Omental fat pad (tissue), 3 donors: ENCODE measurements at regions not wholly inside any gene's neighbourhood (a gene's known extent, or its start where the extent isn't known, plus 50 kb on each side); places are given as distances from the start of the nearest gene placed in this dataset. TPM values are rescaled to one million over a fixed set of nuclear protein-coding genes. Genes with fewer than 3 reads are reported as not detected.

Experiments
- ATAC-seq: fragments of 150-250 bp; one replicate; pipeline ENCODE4 v1.9.1; 2016; ENCODE audit warnings: mild to moderate bottlenecking, moderate library complexity; ENCODE audit not compliant: low FRiP score
- DNase-seq: peaks from one replicate; pipeline ENCODE4 v3.0.0-alpha.2; 2019; ENCODE audit warnings: low spot score
- small RNA-seq: library from RNA; depleted of rRNA; stranded (forward); fragments of <200 nt; gene quantifications from one replicate; pipeline ENCODE3, GENCODE V24; 2016
- TF ChIP-seq, protein P1 (sequence below), 3 donors: fragments of 450-650 bp; IDR thresholded peaks; one replicate each; pipeline ENCODE4 v1.5.1; 2016 to 2017; ENCODE audit warnings: antibody characterized with exemption in 3 of 3, mild to moderate bottlenecking in 3 of 3, moderate library complexity in 2 of 3

DNA sequence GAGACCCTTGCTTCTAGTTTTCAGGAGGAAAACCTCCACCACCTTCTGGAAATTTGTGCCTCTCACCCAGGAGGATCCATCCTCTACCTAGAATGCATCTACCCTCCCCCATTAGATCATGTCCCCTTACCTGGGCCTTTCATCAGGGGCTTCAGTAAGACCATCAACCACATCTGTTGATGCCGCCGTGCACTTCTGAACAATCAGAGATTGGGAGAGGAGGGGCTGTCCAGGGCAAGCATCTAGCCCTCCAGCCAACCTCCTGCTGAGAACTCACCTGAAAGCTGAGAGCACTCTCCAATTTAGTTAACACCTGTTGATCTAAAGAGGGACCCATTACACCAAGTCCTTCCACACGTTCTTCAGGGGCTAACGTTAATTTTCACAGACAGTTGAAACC lies 57.6 kb upstream of the PIK3CG start:
- TF ChIP-seq, protein P1, sequence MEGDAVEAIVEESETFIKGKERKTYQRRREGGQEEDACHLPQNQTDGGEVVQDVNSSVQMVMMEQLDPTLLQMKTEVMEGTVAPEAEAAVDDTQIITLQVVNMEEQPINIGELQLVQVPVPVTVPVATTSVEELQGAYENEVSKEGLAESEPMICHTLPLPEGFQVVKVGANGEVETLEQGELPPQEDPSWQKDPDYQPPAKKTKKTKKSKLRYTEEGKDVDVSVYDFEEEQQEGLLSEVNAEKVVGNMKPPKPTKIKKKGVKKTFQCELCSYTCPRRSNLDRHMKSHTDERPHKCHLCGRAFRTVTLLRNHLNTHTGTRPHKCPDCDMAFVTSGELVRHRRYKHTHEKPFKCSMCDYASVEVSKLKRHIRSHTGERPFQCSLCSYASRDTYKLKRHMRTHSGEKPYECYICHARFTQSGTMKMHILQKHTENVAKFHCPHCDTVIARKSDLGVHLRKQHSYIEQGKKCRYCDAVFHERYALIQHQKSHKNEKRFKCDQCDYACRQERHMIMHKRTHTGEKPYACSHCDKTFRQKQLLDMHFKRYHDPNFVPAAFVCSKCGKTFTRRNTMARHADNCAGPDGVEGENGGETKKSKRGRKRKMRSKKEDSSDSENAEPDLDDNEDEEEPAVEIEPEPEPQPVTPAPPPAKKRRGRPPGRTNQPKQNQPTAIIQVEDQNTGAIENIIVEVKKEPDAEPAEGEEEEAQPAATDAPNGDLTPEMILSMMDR (IDR thresholded peaks at IDR 0.05): no peak
- DNase-seq: no peak

DNA sequence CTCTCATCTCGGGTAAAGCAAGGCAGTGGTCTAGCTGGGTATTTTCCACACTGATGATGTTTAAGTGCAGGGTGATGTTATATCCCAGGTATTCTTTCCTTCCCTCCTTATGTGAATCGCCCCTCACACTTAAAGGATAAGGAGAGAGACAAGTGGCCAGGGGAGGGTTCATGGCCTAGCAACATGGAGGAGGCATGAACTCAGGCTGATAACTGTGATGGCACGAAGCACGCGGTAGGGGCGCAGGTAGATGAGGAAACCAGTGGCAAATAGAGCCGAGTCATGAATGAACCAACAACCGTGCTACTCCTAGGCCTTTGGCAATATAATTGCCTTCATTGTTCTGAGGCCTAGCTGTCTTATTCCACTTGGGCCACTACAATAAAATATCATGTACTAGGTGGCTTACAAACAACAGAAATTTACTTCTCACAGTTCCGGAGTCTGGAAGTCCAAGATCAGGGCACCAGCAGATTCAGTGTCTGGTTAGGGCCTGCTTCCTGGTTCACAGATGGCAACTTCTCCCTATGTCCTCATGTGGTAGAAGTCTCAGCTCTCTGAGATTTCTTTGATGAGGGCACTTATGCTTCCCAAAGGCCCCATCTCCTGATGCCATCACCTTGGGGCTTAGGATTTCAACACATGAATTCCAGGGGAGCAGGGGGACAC lies 56.0 kb upstream of the PIK3CG start:
- no peak for ATAC-seq
- no peak for DNase-seq
- TF ChIP-seq, protein P1 (IDR thresholded peaks at IDR 0.05): no peak

More for the DNA sequence above, 57.6 kb upstream of the PIK3CG start:
- no peak for ATAC-seq

DNA sequence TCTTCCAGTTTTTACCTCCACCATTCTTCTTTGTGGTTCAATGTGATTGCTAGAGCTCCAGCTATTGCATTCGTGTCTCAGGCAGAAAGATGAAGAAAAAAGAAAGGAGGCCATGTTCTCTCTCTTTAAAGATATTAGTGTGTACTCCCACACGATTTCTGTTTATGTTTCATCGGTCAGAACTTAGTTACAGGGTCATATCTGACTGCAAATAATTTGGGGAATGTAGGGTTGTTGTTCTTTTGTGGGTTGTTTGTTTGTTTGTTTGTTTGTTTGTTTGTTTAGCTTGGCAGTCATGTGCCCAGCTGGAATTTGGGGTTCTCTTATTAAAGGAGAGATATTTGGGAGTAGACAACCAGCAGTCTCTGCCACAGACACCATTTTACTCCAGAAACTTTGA lies 53.6 kb upstream of the PIK3CG start:
- TF ChIP-seq, protein P1 (IDR thresholded peaks at IDR 0.05): no peak
- no peak for ATAC-seq

GRCh38 chr7:106812027-106812643 lies 52.9 kb upstream of the PIK3CG start:
- ATAC-seq (no peak), DNase-seq (no peak)
- TF ChIP-seq, protein P1 (IDR thresholded peaks at IDR 0.05): no peak

More for the DNA sequence above, 53.6 kb upstream of the PIK3CG start:
- DNase-seq: no peak

DNA sequence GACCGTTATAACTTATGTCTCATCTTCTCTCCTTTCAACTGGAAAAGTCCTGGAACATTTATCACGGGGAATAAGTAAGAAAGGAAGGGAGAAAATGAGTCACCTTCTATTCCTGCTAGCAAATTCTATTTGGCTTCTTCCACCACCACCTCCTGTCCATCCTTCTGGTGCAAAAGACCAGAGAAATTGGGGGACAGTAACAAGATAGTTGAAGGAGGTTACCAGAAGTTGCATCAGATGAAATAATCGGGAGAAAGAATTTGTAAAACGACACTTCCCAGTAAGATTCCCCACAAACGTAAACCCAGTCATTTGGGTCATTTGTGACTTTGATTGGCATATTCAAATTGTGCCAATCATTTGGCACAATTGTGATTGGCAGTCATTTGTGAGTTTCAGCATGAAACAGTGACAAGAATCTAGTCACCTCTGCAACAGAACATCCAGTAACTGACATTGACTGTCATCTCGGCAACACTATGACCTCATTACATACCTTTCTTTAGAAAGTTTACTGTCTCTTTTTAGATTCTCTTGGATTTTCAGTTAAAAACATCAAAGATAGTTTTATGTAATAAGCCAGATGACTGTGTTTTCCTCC lies 51.3 kb upstream of the PIK3CG start:
- ATAC-seq: no peak
- TF ChIP-seq, protein P1 (IDR thresholded peaks at IDR 0.05): no peak
- DNase-seq: no peak

DNA sequence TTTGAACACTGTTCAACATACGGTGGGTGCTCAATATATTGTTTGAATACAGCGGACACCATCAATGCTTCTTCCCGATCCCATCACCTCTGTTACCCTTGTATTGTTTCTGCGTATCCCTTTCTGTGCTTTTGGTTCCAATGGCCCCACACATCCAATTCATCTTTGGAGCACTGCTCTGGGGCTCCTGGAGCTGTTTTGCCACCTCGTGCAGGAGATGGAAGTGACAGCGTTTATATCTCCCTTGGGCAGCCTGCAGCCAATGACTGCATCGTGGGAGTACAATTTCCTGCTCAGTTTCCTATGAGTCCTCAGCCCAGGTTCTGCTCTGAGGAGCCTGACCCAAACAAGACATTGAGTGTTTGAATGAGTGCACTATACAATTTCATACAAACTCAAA lies 50.2 kb upstream of the PIK3CG start:
- TF ChIP-seq, protein P1 (IDR thresholded peaks at IDR 0.05): no peak
- no peak for DNase-seq

More for the DNA sequence above, 50.2 kb upstream of the PIK3CG start:
- no peak for ATAC-seq

Small RNA genes in the stretch of these regions (small RNA-seq; reads per million reads assigned to genes)
- gene RNA5SP236: not detected
